ENCODE measurements at regions not wholly inside any gene's neighbourhood (a gene's known extent, or its start where the extent isn't known, plus 50 kb on each side); places are given as distances from the start of the nearest gene placed in this dataset.

DNA sequence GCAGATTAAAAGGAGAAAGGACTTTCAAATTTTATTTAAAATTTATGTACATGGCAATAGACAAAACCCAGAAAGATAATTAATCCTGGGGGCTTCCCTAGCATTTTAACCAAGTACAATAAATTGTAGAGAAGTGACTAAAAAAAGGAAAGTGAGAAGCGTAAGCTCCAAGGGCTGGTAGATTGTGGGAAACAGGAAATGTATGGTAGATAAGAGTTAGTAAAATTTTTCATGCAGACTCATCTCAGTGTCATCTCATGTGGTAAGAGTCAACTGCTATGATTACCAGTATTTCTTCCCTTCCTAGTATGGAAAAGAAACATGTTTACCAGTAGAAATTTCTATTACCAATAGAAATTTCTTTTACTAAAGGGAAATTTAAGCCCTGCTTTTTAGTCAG lies 464.3 kb upstream of the AGTR1 start:
- TF ChIP-seq POLR2A (IDR thresholded peaks at IDR 0.05) (no peak), POLR2AphosphoS5 (IDR thresholded peaks at IDR 0.05) (no peak), EP300 (IDR thresholded peaks at IDR 0.05) (no peak)
- TF ChIP-seq, protein P1, sequence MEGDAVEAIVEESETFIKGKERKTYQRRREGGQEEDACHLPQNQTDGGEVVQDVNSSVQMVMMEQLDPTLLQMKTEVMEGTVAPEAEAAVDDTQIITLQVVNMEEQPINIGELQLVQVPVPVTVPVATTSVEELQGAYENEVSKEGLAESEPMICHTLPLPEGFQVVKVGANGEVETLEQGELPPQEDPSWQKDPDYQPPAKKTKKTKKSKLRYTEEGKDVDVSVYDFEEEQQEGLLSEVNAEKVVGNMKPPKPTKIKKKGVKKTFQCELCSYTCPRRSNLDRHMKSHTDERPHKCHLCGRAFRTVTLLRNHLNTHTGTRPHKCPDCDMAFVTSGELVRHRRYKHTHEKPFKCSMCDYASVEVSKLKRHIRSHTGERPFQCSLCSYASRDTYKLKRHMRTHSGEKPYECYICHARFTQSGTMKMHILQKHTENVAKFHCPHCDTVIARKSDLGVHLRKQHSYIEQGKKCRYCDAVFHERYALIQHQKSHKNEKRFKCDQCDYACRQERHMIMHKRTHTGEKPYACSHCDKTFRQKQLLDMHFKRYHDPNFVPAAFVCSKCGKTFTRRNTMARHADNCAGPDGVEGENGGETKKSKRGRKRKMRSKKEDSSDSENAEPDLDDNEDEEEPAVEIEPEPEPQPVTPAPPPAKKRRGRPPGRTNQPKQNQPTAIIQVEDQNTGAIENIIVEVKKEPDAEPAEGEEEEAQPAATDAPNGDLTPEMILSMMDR (IDR thresholded peaks at IDR 0.05), result no peak

Measured in gastroesophageal sphincter (tissue), 3 donors.